Head of caudate nucleus (tissue), 42 donors: ENCODE measurements at regions not wholly inside any gene's neighbourhood (a gene's known extent, or its start where the extent isn't known, plus 50 kb on each side); places are given as distances from the start of the nearest gene placed in this dataset.

Experiments used
- DNase-seq, 42 donors: peaks; one replicate each; pipeline versions ENCODE4 v3.0.0 to v3.0.0-alpha.2; 2020 to 2021; ENCODE audit warnings: mixed read lengths in 7 of 42
- intact Hi-C: fragments of 100-400 bp; cut with DNase I; formaldehyde crosslinking; loops from one replicate; pipeline ENCODE4 v1.15.0; 2022

DNA sequence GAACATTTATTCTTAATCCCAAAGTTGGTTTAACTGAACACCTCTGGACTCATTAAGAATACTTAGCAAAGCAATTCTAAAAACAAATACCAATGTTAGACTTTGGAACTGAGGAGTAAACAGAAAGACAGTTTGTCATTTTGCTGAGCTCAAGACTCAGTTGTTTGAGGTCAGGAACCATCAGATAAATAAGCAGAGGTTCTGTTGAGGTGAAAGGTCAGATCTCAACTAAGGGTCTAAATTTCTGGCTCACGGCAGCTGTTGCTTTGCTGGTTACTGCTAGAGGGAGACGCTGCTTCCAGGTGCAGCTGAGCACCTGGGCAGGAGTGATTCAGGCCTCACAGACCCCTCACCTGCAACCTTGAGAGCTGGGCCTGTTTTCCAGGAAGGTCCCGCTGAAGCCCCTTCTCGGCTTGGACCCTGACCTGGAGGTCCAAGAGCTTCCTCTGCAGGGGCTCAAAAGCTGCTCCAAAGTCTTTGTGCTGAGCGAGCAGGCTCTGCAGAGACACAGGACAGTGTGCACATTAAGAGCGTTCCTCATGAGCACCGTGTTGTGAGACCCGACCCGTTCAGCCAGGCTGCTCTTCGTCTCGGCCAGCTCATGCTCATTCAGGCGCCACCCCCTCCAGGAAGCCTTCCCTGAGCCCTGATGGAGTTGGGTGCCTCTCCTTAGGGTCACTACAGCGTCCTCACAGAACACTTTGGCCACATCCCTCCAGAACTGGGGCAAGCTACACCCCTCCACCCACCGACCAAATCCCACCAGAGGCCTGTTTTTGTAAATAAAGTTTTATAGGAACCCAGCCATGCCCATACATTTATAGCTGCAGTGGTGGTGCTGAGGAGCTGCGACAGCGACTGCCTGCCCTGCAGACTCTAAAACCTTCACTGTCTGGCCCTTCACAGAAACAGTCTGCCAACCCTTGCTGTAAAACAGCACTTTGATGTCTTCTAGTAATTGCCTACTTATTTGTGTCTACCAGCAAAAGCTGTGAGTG is 72.0 kb downstream of the SYNE3 start:
- no peak for DNase-seq
- intact Hi-C loops = no loop called here

- intact Hi-C loops = loop anchor here (2.0 kb wide), 1 partner anchor 84 kb away; no protein-coding TSS in a partner anchor
- peak; percentile 75 to 95 (median 89) for DNase-seq
Observed at GRCh38 chr14:95442633-95443021, 73.8 kb downstream of the SYNE3 start.

DNA sequence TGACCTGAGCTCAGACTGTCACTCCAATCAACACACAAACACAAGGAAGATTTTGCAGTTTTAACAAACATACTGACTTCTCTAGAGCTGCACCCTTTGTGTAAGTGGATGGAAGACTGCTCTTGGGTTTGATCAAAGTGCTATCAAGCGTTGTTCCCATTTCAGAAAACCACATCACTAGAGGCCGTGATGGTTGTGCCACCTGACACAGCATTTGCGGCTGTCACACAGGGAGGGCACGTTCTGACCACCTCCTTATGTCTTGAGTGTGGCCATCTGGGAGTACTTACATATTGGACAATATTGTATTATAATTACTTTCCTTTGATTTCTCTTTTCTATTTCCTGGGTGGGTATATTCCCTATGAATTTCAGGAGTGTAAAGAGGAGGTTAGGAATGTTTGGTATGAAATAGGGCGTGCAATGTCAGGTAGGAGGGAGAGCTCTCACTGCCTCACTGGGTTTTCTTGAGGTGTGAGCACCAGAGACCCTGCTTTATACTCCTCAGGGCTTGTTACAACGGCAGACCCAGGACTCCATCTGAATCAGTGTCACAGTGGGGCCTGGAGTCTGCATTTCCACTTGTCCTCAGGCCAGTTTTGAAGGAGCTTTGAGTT is 74.3 kb downstream of the SYNE3 start:
- no peak for DNase-seq
- intact Hi-C loops = loop anchor here (2.0 kb wide), 1 partner anchor 85 kb away; no protein-coding TSS in a partner anchor

- DNase-seq = no peak
Observed at GRCh38 chr14:95440951-95441350, 75.5 kb downstream of the SYNE3 start.

DNA sequence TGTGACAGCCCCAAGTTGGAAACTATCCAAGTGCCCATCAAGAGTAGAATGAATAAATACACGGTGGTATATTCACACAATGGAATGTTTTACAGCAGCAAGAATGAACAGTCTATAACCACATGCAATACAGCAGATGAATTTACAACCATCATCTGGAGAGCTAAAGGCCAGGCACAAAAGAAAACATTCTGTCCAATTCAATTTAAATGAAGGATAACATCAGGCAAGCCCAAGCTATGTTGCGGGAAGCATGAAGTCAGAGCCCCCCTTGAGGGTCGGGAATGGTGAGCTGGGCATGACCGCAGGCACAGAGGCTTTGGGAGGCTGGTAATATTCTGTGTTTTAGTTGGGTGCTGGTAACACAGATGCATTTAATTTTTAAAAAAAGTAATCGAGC is 76.0 kb downstream of the SYNE3 start:
- DNase-seq = no peak
- intact Hi-C loops = no loop called here

More at GRCh38 chr14:95440951-95441350, 75.5 kb downstream of the SYNE3 start:
- intact Hi-C loops = no loop called here

- DNase-seq = no peak
- intact Hi-C loops = loop anchor here (10.0 kb wide), 2 partner anchors 345 to 535 kb away; no protein-coding TSS in a partner anchor
Observed at GRCh38 chr14:95439881-95440280, 76.6 kb downstream of the SYNE3 start.

- intact Hi-C loops = loop anchor here (10.0 kb wide), 2 partner anchors 343 to 533 kb away; no protein-coding TSS in a partner anchor
- DNase-seq = no peak
Observed at GRCh38 chr14:95437715-95438114, 78.7 kb downstream of the SYNE3 start.

- no peak for DNase-seq
- intact Hi-C loops = loop anchor here (10.0 kb wide), 2 partner anchors 342 to 532 kb away; no protein-coding TSS in a partner anchor
Observed at GRCh38 chr14:95436354-95436753, 80.1 kb downstream of the SYNE3 start.

DNA sequence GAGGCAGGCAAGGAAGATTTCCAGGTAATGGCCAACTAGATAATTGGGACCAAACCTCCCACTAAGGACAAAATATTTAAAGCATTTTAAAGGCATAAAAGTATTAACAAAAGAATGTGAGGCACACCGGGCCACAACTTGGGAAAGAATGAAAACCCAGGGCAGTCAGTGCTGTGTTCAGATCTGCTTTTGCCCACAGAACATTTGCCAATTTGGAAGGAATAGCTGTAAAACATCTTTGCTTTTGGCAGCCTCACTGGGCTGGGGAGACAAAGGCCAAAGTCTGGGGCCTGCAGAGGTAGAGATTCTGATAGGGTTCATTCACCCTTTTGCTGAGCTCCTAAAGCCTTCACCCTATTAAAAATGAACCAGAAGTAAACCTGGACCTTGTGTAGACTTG is 82.3 kb downstream of the SYNE3 start:
- no peak for DNase-seq

GRCh38 chr14:95433094-95433478 is 83.4 kb downstream of the SYNE3 start:
- DNase-seq = no peak
- intact Hi-C loops = loop anchor here (10.0 kb wide), 2 partner anchors 338 to 528 kb away; no protein-coding TSS in a partner anchor

More for the DNA sequence above, 82.3 kb downstream of the SYNE3 start:
- intact Hi-C loops = loop anchor here (10.0 kb wide), 2 partner anchors 339 to 529 kb away; no protein-coding TSS in a partner anchor

- DNase-seq = peak; percentile 43 to 87 (median 71)
- intact Hi-C loops = loop anchor here (10.0 kb wide), 2 partner anchors 338 to 528 kb away; no protein-coding TSS in a partner anchor
Observed at GRCh38 chr14:95432144-95433093, 84.0 kb downstream of the SYNE3 start.

GRCh38 chr14:95431199-95432143 is 85.0 kb downstream of the SYNE3 start:
- intact Hi-C loops = loop anchor here (10.0 kb wide), 2 partner anchors 337 to 527 kb away; no protein-coding TSS in a partner anchor
- peak in 15 of 42 donors; percentile 20 to 62 (median 36) for DNase-seq

GRCh38 chr14:95428557-95428956 is 87.9 kb downstream of the SYNE3 start:
- intact Hi-C loops = no loop called here
- no peak for DNase-seq

DNA sequence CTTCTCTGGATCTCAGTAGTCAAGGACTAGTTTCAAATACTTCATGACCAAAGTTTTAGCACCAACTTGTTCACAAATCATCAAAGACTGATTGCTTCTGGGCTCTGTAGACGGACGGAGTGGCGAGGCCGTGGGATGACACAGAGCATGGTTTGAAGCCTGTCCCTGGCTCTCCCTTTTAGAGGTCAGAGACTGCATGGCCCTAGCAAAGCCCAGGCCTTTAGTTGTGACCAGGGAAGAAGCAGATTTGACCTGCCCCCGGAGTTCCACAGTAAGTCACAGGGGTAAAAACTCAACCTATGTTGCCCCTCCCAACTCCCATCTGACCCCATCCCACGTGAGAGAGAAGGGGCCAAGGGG is 90.4 kb downstream of the SYNE3 start:
- intact Hi-C loops = no loop called here
- DNase-seq = no peak

DNA sequence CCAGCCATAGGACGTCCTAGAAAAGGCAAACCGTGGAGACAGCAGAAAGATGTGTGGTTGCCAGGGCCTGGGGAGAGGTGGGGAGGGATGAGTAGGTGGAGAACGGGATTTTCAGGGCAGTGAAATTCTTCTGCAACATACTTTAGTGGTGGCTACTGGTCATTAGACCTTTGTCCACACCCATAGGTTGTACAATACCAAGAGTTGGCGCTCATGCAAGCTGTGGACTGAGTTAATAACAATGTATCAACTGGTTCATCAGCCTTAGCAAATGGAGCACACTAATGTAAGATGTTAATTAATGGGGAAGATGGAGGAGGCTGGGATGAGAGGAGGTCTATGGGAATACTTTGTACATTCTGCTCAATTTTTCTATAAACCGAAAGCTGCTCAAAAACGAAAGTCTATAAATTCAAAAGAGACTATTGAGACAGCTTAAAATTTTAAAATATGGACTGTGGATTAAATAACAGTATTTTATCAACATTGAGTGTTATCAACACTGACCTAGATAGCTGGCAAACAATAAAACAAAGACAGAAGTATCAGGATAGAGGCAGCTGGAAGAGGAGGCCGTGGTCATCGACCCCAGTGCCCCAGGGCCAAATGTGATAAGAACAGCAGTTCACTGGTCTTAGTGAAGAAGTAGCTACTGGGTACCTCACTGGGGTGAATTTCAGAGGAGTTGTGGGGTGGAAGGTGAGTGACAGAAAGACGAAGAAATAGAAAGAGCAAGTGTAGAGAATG is 90.9 kb downstream of the SYNE3 start:
- intact Hi-C loops = no loop called here
- DNase-seq = no peak

GRCh38 chr14:95424529-95424928 is 91.9 kb downstream of the SYNE3 start:
- no peak for DNase-seq
- intact Hi-C loops = no loop called here

DNA sequence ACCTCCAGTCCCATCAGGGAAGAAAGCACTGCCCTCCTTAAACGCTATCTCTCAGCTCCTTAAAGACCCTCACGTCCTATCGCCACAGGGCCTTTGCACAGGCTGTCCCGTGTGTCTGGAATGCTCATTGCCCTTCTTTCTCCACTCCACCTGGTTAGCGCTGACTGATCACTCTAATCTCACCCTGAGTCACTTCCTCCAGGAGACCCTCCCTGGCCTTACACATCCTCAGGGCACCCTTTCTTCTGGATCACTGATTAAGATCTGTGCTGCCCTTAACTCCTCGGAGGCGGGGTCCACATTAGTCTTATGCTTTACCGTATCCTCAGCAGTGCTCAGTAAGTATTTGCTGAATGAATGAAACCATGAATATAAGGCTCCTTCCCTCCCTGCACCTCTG is 94.7 kb downstream of the SYNE3 start:
- intact Hi-C loops = no loop called here
- DNase-seq = no peak
